ENCODE measurements at regions not wholly inside any gene's neighbourhood (a gene's known extent, or its start where the extent isn't known, plus 50 kb on each side); places are given as distances from the start of the nearest gene placed in this dataset.

DNA sequence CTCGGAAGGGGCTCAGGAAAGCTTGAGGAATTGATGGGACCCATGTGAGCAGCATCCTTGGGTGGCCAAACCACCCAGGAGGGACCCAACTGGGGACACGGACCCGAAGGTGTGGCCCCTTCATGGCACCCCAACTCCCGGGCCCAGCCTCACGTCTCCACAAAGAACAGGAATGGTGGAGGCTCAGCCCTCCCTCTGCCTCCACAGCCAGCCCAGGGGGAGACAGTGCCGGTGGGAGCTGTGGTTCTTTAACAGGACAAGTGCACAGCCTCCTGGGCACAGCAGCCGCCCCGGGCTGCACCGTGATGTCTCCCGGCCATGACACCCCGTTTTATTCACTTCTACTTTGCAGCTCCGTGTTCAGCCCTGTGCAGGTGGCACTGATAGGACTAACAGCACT, 587.2 kb downstream of the BRD1 start:
- DNase-seq: no peak

DNA sequence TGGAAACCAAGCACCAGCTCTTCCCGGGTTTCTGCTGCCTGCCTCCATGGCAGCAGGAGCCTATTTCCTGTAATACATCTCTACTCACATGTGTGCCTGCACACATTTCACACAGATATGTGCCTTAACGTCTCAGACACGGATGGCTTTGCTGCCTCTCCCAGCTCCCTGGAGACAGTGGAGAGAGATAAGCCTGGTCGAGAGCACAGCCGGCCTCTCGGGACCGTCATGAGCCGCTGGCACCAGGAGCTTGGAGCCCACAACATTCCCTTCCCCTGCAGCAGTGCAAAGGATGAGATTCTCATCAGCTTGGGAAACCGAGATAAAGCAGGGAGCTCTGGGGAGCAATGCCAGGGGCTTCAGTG, 587.7 kb downstream of the BRD1 start:
- DNase-seq: no peak

DNA sequence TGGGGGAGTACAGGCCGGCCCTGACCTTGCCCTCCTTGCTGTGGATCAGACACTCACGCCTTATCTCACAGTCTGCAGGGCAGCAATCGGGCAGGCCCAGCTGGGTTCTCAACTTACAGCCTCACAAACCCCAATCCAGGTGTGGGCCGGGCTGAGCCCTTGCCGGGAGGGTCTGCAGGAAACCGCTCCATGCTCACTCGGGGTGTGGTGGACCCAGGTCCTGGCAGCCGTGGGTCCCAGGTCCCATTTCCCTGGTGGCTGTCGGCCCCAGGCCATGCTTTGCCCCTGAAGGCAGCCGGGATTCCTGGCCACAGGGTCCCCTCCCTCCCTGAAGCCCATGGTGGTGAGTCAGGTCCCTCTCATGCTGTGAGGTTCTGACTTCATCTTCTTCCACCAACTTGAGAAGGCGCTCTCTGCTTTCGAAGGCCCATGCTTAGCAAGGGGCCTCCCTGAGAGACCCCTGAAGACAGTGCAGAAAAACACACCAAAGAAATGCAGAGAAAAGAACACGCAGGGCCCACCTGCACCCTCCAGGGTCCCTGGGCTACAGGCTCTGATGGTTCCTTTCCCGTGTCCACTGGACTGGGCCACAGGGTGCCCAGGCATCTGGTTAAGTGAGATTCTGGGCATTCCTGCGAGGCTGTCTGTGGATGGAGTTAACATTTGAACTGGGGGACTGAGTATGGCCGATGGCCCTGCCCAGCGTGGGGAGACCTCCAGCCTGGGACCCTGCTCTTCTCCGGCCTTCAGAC, 588.2 kb downstream of the BRD1 start:
- DNase-seq: no peak

DNA sequence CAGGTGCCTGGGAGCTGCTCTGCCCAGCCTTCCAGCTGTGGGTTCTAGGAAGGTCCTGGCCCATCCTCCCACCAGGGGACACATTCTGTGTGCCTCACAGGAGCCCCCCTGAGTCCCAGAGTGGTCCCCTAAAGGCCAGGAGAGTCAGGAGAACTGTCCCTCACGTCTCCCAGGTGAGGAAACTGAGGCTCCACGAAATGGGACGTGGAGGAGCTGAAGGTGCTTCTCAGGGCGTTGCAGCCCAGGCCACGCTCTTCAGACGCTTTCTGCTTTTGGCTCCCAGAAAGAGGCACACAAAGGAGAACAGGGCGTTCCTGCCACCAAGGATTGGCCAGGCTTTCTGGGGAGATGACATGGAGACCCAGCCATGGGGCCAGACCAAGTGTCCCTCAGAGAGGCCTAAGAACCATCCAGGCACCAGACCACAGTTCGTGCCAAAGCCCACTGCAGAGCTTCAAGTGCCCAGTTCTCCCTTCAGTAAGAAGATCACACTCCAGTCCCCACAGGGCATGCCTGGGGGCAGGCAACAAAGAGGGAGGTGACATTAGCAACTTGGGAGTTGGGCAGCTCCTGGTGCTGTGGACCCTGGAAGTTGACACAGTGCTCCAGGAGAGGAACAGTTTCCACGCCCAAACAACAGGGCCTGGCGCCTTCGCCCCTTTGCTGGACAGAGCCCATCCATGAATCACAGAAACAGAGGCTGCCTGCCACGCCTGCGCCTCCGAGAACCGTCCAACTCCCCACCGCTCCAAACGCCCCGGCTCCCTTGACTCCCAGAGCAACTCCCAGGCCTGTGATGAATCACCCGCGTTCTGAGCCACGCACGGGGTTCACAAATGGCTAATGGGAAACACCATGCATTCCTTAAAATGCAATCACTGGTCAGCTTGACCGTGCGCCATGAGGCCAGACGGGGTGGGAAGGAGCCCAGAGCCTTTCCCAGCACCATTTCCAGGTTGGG, 589.2 kb downstream of the BRD1 start:
- no peak for DNase-seq

DNA sequence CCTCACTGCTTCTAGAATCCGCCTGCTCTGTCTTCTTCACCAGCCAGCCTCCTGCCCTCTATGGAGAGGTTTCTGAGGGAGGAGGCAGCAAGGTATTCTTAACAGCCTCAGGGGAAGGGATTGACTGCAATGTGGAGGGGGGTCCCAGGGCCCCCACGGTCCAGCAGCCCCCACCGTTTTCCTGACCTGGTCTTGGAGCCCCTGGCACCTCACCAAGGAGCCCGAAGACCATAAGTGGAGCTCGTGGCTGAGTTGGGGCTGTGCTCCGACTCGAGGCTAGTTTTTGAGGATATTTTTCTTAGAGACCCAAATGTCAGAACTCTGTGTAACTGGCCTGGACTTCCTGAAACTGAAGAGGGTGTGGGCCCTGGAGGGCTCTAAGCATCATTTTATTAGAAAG, 590.0 kb downstream of the BRD1 start:
- DNase-seq: no peak

DNA sequence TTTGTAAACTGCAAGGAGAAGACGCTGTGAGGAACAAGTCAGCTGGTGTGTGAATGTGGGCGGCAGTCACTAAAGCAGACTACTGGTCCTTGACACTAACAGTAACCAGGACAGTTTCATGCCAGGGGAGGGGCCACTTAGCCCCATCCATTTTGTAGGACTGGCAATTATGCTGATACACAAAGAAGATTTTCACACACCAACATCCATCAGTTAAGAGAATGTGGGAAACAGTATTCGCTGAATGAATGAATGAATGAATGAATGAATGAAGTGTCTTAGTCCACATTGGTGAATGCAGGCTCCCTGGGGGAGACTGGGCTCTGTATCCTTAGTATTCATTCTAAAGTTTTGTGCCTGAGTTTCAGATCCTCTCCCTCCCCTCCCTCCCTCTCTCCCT, 590.4 kb downstream of the BRD1 start:
- DNase-seq: no peak

DNA sequence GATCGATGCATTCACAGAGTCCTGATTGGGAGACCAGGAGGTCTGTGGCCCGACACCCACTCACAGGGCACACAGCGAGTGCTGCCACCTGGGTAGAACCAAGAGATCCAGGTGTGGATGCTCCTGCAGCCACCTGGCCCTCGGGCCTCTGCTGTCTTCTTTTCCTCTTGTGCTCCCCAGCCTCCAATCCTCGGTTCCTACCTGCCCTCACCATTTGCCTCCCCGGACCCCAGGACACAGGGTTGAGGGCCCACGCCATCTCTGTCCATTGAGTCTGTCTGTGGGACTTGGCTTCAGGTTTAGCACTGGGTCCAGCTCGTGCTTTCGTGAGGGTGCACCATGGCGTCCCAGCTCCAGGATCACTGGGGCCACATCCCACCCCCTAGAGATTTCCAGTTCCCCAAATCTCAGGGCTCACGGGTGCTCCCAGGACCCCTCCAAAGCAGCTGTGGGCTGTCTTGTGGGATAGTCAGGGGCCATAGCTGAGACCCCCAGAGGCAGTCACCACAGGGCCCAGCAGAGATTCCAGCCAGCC, 591.1 kb downstream of the BRD1 start:
- DNase-seq: no peak

DNA sequence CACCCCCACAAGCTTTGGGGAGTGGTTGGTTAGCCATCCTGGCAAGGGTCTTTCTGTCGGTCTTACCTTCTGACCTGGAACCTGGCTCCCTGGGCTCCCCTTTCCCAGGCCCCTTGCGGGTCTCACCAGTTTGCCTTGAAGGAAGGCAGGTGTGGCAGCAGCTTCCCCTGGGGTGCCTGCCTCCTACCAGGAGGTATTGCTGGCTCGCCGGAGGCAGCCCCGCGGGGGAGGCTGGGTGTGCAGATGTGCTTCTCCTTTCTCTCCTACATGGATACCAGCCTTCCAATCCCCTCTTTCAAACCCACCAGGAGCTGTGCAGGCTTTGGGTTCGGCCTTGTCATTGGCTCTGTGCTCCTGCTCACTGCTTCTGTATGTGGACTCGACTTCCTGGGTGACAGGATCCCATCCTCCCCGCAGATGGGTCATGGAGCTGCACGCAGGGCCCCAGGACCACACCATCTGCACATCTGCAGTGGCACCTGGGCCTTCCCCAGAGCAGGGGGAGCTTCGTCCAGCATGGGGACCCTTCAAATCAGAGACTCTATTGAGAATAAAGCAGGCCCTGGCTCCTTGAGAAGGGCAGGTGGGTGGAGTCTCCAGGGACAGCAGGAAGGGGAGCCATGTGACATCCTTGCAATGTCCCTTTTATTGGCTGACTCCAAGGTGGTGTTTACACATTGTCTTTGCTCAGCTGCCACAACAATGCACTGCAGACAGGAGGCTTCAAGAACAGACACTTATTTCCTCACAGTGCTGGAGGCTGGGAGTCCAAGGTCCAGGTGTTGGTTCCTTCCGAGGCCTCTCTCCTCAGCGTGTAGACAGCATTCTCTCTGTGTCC, 592.0 kb downstream of the BRD1 start:
- no peak for DNase-seq

DNA sequence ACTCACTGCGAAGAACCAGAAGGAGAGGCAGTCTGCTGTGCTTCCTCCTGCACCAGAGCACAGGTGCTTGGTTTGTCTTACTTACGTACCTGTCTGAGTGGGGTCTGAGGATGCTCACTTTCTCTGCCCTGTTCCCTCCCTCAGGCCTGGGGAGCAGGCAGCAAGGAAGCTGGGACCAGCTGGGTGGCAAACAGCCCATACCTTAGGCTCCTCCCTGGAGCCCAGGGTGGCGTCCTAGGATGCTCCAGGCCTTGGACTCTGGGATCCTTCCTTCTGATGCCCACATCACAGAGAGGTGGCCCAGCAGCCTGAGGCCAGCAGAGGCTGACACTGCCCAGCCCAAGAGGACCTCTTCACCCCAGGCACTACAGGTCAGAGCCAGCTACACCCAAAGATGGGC, 593.2 kb downstream of the BRD1 start:
- DNase-seq: no peak

DNA sequence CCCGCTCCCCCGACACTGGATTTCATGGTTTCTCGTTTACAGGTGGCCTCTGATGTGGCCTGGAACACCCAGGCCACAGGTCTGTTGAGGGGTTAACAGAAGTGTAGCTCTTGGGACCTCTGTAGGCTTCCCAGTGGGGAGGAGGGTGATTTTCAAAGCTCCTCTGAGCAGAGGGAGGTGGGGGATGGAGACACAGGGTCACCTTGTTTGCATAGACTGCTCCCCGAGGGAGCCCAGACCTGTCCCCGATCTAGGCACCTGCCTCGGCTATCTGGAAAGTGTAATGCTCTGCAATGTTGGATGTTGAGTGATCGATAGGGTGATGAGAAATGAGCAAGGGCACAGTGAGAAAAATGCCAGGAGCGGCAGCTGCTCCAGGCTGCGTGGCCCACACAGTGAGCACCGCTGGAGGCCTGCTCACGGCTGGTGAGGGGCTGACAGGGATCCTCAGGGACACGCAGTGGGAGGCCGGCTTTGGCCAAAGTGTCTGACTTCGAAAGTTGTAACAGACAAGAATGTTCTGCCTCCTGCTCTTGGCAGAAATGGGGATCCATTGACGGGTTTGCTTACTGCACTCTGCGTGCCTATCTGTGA, 594.1 kb downstream of the BRD1 start:
- no peak for DNase-seq

DNA sequence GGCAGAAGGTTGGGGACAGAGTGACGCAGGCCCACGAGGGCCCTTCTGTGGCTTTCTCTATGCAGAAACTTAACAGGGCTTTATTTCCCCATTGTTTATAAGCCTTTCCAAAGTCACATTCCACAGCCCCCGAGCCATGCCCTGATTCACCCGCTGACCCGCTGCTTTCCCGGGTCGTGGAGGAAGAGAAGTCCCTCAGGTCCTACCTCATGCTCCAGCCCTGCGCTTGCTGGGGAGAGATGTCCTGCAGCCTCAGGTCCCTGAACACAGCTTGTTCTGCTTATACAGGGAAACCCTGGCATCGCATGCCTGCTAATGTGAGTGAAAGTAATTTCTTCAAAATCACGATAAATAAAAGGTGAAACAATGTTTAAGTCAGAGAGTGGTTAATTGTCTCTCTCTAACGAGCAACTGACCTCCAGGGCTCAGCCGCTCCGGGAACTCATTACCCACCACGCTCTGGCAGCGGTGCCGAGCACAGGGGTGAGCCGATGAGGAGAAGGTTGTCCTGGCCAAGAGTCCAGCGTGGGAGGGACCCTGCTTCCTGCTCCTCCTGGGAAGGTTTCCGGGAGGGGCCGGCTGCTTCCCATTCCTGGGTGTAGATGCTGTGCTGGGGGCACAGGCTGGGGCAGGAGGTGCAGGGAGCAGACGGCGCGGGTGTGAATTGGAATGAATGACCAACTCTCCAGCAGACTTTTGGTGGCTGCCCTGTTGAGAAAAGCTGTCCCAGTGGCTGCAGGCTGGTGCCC, 595.2 kb downstream of the BRD1 start:
- no peak for DNase-seq

DNA sequence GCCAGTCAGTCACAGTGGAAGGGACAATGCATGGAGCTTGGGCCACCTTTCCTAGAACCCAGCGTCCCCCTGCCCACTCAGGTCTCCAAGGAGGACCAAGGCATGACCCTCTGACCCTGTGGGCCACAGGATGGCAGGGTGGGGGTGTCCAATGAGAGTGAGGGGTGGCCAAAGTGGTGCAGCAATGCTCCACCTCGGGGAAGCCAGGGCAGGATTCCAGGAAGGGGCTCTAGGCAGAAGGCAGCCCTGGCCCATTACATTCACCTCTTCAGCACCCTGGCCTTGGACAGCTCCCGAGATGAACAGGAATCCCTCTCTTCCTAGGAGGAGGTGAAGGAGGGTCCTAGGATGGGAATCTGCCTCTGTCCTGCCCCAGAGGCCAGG, 597.5 kb downstream of the BRD1 start:
- peak in 1 of 2 experiments; percentile 1 for DNase-seq

DNA sequence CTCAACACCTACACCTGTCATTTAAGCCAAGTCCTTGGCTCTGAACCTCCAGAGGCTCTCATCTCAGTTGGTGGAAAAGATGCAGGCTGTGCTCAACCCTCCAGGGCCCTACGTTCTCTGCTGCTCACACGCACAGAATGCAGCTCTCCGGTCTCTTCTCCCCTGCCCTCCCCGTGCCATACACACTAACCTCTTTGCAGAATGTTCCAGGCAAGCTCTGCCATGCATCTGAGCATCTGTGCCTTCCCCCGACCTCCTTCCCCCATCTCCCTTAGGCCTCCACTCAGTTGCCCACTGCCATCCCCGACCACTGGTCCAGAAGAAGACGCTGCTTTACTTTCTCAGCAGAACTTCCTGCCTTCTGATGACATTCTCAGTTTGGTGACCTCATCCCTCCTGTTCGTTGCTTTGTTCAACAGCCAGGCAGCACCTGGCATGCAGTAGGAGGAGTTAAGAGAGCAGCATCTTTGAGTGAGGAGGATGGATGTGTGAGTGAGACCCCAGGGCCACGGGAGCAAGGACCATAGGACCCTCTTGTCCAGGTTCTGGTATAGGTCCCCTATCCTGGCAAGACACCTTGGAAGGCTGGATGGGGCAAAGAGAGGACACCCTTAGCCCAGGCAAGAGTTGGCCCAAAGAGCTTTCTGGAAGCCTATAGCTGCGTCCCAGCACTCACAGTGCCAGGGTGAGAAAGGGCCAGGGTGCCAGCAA, 598.0 kb downstream of the BRD1 start:
- DNase-seq: no peak

DNA sequence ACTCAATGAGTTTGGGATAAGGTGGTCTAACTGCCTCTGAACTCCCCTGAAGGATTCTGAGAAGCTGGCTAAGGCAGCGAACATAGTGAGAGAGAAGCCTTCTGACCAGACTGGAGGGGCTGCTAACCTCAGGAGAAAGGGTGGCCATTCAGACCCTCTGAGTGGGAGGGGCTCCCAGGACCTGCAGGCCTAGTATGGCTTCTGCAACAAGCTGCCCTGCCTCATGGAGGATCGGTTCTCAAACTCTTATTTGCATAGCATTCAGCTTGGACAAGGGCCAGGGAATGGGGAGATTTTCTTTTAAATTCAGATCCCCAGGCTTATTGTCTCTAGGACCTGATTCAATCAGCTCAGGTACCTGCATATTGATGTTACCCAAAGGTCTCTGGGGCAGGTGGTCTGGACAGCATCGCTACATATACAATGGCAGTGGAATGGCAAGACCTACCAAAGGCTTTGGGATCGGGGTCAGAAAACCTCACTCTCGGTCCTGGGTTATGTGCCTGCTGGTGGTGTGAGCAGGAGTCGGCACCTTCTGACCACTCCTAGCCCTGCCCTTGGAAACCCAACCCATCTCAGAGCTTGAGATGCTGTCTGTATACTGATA, 599.1 kb downstream of the BRD1 start:
- no peak for DNase-seq

DNA sequence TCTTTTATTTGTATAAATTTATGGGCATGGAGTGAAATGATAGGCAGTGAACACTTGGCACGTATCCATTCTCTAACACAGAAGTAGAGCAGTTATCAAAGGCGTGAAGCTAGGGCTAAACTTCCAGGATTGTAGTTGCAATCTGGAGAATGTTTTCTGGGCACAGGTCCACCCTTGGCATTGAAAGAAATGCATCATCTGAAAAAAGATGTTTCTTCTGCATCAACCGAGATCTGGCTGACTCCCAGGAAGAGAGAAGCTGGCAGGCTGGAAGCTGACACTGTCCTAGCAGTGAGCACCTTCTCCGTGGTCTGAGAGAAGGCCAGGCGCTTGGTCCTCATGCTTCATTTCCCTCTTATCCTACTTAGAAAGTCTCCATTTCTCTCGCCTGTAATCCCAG, 600.0 kb downstream of the BRD1 start:
- DNase-seq: no peak

DNA sequence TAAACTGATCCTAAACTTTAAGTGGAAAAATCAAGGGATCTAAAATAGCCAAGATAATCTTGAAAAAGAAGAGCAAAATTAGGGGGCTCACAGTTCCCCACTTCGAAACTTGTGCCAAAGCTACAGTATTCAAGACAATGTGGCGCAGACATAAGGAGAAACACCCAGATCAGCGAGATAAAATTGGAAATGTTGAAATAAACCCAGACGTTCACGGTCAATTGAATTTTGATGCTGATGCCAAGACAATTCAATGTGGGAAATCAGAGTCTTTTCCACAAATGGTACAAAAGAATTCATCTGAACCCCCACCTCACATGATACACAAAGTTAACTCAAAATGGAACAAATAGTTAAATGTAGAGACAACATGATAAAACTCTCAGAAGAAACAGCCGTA, 601.6 kb downstream of the BRD1 start:
- no peak for DNase-seq

DNA sequence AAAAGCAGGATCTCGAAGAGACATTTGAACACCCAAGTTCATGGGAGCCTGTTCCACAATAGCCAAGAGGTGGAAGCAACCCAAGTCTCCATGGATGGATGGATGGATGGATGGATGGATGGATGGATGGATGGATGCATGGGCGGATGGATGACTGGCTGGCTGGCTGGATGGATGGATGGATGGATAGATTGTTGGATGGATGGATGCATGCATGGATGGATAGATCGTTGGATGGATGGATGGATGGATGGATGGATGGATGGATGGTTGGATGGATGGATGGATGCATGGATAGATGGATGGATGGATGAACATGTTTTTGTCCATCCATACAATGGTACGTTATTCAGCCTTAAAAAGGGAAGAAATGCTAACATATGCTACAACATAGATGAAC, 603.4 kb downstream of the BRD1 start:
- no peak for DNase-seq

DNA sequence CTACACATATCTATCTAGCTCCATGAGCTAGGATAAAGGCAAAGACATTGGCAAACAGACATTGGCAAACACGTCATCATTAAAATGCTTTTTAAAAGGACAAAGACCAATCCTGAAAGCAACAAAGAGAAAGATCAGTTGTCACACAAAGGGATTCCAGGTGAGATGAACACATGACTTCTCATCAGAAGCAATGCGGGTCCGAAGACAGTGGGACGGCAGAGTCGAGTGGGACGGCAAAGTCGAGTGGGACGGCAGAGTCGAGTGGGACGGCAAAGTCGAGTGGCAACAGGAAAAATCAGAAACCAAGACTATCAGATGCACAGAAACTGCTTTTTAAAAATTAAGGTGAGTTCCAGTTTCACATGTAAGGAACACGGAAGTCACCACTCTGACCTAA, 609.5 kb downstream of the BRD1 start:
- DNase-seq: no peak

DNA sequence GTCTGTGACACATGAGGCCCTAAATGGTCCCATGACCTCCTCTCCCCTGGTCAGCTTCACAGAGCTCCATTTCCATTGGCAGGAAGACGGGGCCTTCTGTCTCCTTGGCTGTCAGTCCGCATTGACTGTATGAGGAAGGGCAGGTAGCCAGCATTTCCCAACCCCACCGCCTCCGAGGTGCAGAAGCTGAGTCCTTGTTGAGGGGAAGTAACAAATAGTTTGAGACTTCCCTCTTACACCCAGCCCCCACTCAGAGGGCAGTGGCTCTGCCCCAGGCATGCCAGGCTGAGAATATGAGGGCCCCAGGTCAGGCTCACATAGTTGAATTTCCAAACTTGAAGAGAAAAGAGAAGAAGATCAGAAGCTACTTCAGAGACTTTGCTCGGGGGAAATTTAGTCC, 611.1 kb downstream of the BRD1 start:
- DNase-seq: no peak

DNA sequence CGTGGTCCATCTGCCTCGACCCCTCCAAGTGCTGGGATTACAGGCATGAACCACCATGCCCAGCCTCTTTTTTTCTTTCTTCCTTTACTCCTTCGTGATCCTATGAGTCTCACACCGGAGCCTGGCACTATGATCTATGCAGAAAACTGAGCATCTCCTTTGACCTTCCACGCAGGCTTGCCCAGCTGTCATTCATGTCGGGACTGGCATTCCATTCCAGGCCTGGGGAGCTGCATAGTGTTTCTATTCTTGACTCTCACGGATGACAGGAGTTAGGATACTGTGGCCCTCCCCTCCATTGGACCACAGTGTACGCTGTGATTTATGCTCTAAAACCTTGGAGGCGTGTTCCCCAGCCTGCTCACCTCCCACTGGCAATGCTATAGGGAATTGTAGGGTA, 611.8 kb downstream of the BRD1 start:
- DNase-seq: no peak

DNA sequence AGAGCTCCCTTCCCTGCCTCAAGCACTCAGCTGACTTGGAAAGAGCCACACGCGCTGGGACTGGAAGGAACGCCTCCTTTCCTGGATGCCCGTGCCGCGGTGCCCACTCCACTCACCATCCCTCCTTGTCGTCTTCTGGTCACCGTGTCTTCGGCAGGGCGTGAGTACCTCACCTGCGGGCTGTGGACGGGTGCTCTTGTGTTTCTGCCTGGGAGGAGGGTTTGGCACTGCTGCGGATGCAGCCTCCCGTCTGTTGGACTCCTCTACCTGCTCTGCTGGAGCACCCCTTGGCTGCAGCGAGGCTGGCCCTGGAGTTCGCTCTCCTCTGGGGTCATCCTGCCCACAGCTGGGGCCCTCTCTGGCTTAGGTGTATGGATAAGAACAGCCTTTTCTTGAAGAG, 612.7 kb downstream of the BRD1 start:
- DNase-seq: no peak
